H1 (cell line): ENCODE measurements at regions not wholly inside any gene's neighbourhood (a gene's known extent, or its start where the extent isn't known, plus 50 kb on each side); places are given as distances from the start of the nearest gene placed in this dataset.

ENCODE experiments used
- CTCF ChIA-PET: fragments of 300-600 bp; sonication (Branson Sonifier 250); formaldehyde crosslinking; loops from one replicate; lab custom pipeline; 2021; ENCODE audit not compliant: partially characterized antibody; lab: Charles Lee
- POLR2A ChIA-PET: fragments of 300-600 bp; sonication (Branson Sonifier 250); formaldehyde crosslinking; loops from one replicate; lab custom pipeline; 2021; ENCODE audit warnings: inconsistent platforms; ENCODE audit not compliant: partially characterized antibody; lab: Charles Lee
- DNase-seq, 2 experiments: peaks; one replicate each; pipeline versions ENCODE4 v3.0.0 to v3.0.0-alpha.2; 2010 to 2022; ENCODE audit warnings: low spot score in 2 of 2, low read depth in 1 of 2, mixed read lengths in 1 of 2
- FAIRE-seq: peaks from 2 replicates; lab custom pipeline; 2011; peaks lifted over from hg19 to GRCh38; lab: Jason Lieb, UNC
- H2AFZ ChIP-seq: 2 replicates; pipeline ENCODE4 v1.8.1; 2012; ENCODE audit warnings: low read length, inconsistent platforms
- H2AK5ac ChIP-seq: 2 replicates; pipeline ENCODE4 v1.6.1; 2013; ENCODE audit warnings: low read depth, low read length
- H2BK120ac ChIP-seq: replicated peaks from 2 replicates; pipeline ENCODE3; 2013; ENCODE audit warnings: low read depth, low read length, inconsistent platforms
- H2BK12ac ChIP-seq: 2 replicates; pipeline ENCODE4 v1.6.1; 2013; ENCODE audit warnings: low read depth, low read length
- H2BK15ac ChIP-seq: 2 replicates; pipeline ENCODE4 v1.6.1; 2013; ENCODE audit warnings: low read length
- H2BK20ac ChIP-seq: 2 replicates; pipeline ENCODE4 v1.6.1; 2013; ENCODE audit warnings: low read length
- H2BK5ac ChIP-seq: 2 replicates; pipeline ENCODE4 v1.6.1; 2013; ENCODE audit warnings: low read depth, low read length
- H3K14ac ChIP-seq: 2 replicates; pipeline ENCODE4 v1.6.1; 2013; ENCODE audit warnings: inconsistent platforms; ENCODE audit not compliant: insufficient read length
- H3K18ac ChIP-seq: 2 replicates; pipeline ENCODE4 v1.6.1; 2013; ENCODE audit warnings: low read length; ENCODE audit errors: extremely low read depth
- H3K23ac ChIP-seq: 2 replicates; pipeline ENCODE4 v1.6.1; 2013; ENCODE audit warnings: inconsistent platforms; ENCODE audit not compliant: insufficient read length
- H3K23me2 ChIP-seq: 2 replicates; pipeline ENCODE4 v1.6.1; 2013; ENCODE audit warnings: low read depth, low read length
- H3K27ac ChIP-seq: 2 replicates; pipeline ENCODE4 v1.6.1; 2011; ENCODE audit warnings: low read depth, low read length, inconsistent platforms
- H3K27me3 ChIP-seq, 4 experiments: replicated peaks in 1 of 4; 1 replicate in 1 of 4; 2 replicates in 3 of 4; pipeline versions ENCODE4 v1.6.1 to v1.8.1; 2011 to 2013; ENCODE audit warnings: low read length in 3 of 4, mild to moderate bottlenecking in 3 of 4, inconsistent platforms in 2 of 4, mixed read lengths in 2 of 4, moderate library complexity in 1 of 4; ENCODE audit not compliant: control insufficient read depth in 3 of 4, insufficient read depth in 3 of 4; ENCODE audit errors: extremely low read depth in 1 of 4
- H3K36me3 ChIP-seq, 4 experiments: 2 replicates each; pipeline versions ENCODE4 v1.6.1 to v1.8.1; 2011 to 2013; ENCODE audit warnings: mild to moderate bottlenecking in 4 of 4, low read length in 3 of 4, moderate library complexity in 2 of 4, control low read depth in 1 of 4, inconsistent platforms in 1 of 4; ENCODE audit not compliant: insufficient read depth in 4 of 4, control insufficient read depth in 2 of 4
- H3K4ac ChIP-seq: replicated peaks from 2 replicates; pipeline ENCODE3; 2013; ENCODE audit warnings: low read length, low read depth, mixed read lengths, inconsistent platforms; ENCODE audit not compliant: insufficient read length
- H3K4me1 ChIP-seq, 4 experiments: replicated peaks in 1 of 4; 1 replicate in 1 of 4; 2 replicates in 3 of 4; pipeline versions ENCODE4 v1.6.1 to v1.8.1; 2011 to 2013; ENCODE audit warnings: low read length in 3 of 4, inconsistent platforms in 2 of 4, mixed read lengths in 1 of 4; ENCODE audit not compliant: insufficient read depth in 4 of 4, control insufficient read depth in 3 of 4
- H3K4me2 ChIP-seq, 2 experiments: 2 replicates each; pipeline versions ENCODE4 v1.6.1 to v1.8.1; 2011 to 2013; ENCODE audit warnings: low read depth in 2 of 2, low read length in 2 of 2, control low read depth in 1 of 2, inconsistent platforms in 1 of 2, mild to moderate bottlenecking in 1 of 2; ENCODE audit not compliant: insufficient read depth in 1 of 2
- H3K4me3 ChIP-seq, 4 experiments: fragments of 200-600, 300-600 bp in 1 of 4; sonication (generic), shearing (Covaris generic), sonication (Bioruptor Twin) in 1 of 4; 2 replicates each; pipeline versions ENCODE4 v1.5.1 to v1.8.1; 2011 to 2016; ENCODE audit warnings: low read length in 4 of 4, low read depth in 3 of 4, control low read depth in 2 of 4, inconsistent platforms in 2 of 4, mild to moderate bottlenecking in 2 of 4, mixed read lengths in 1 of 4, moderate library complexity in 1 of 4; ENCODE audit not compliant: insufficient read depth in 2 of 4; ENCODE audit errors: extremely low read depth in 1 of 4
- H3K56ac ChIP-seq: replicated peaks from 2 replicates; pipeline ENCODE3; 2013; ENCODE audit warnings: low read depth, mild to moderate bottlenecking, mixed read lengths, low read length, inconsistent platforms; ENCODE audit not compliant: insufficient read length
- H3K79me1 ChIP-seq: 2 replicates; pipeline ENCODE4 v1.6.1; 2013; ENCODE audit warnings: low read depth, low read length, control low read depth
- H3K79me2 ChIP-seq, 2 experiments: 2 replicates each; pipeline versions ENCODE4 v1.6.1 to v1.8.1; 2012 to 2013; ENCODE audit warnings: low read length in 2 of 2, mild to moderate bottlenecking in 2 of 2, inconsistent platforms in 1 of 2; ENCODE audit not compliant: insufficient read depth in 2 of 2, control insufficient read depth in 1 of 2
- H3K9ac ChIP-seq, 4 experiments: replicated peaks in 1 of 4; 1 replicate in 1 of 4; 2 replicates in 3 of 4; pipeline versions ENCODE4 v1.6.1 to v1.8.1; 2011 to 2013; ENCODE audit warnings: low read depth in 3 of 4, low read length in 3 of 4, control low read depth in 2 of 4, mild to moderate bottlenecking in 2 of 4, moderate library complexity in 2 of 4, inconsistent platforms in 1 of 4; ENCODE audit errors: extremely low read depth in 1 of 4
- H3K9me3 ChIP-seq, 2 experiments: 2 replicates each; pipeline versions ENCODE4 v1.6.1 to v1.8.1; 2012 to 2013; ENCODE audit warnings: mild to moderate bottlenecking in 2 of 2, moderate library complexity in 2 of 2, control low read depth in 1 of 2, inconsistent platforms in 1 of 2, low read depth in 1 of 2, low read length in 1 of 2, mixed read lengths in 1 of 2; ENCODE audit not compliant: insufficient read depth in 2 of 2
- H4K20me1 ChIP-seq, 2 experiments: replicated peaks in 1 of 2; 2 replicates each; pipeline versions ENCODE3 to v1.8.1; 2011 to 2013; ENCODE audit warnings: inconsistent platforms in 2 of 2, low read length in 2 of 2, mild to moderate bottlenecking in 1 of 2; ENCODE audit not compliant: insufficient read depth in 2 of 2, control insufficient read depth in 1 of 2
- H4K5ac ChIP-seq: 2 replicates; pipeline ENCODE4 v1.6.1; 2013; ENCODE audit warnings: low read length, low read depth, mixed read lengths, inconsistent platforms; ENCODE audit not compliant: insufficient read length
- H4K8ac ChIP-seq: 2 replicates; pipeline ENCODE4 v1.8.0; 2013; ENCODE audit warnings: mild to moderate bottlenecking, moderate library complexity, low read length, inconsistent platforms; ENCODE audit not compliant: insufficient read depth; ENCODE audit errors: extremely low read depth
- H4K91ac ChIP-seq: replicated peaks from 2 replicates; pipeline ENCODE3; 2013; ENCODE audit warnings: low read length, mixed read lengths, inconsistent platforms; ENCODE audit not compliant: insufficient read length
- KDM4A ChIP-seq: IDR thresholded peaks from one replicate; pipeline ENCODE4 v1.7.1; 2012; ENCODE audit warnings: low read depth, mild to moderate bottlenecking, moderate library complexity, low read length, inconsistent platforms; ENCODE audit not compliant: severe bottlenecking
- NANOG ChIP-seq: IDR thresholded peaks from 2 replicates; pipeline ENCODE4 v1.6.1; 2011; ENCODE audit warnings: low read length, low read depth, mild to moderate bottlenecking, inconsistent platforms; ENCODE audit not compliant: insufficient read depth, poor library complexity, severe bottlenecking
- RNF2 ChIP-seq: fragments of 200-900, 300-1000 bp; sonication (generic); IDR thresholded peaks from 2 replicates; pipeline ENCODE4 v1.7.1; 2016; ENCODE audit warnings: borderline replicate concordance, low read depth, mild to moderate bottlenecking, antibody characterized with exemption, low read length; ENCODE audit not compliant: poor library complexity, severe bottlenecking; ENCODE audit errors: missing control alignments
- SIN3A ChIP-seq, 2 experiments: IDR thresholded peaks in 1 of 2; conservative IDR thresholded peaks in 1 of 2; 2 replicates each; pipeline ENCODE4 v1.6.1; 2011 to 2012; ENCODE audit warnings: low read length in 2 of 2, improper control_type of control experiment in 1 of 2, low read depth in 1 of 2, mild to moderate bottlenecking in 1 of 2
- SP4 ChIP-seq: IDR thresholded peaks from 2 replicates; pipeline ENCODE4 v1.6.1; 2012; ENCODE audit warnings: low read length, inconsistent platforms
- TAF1 ChIP-seq: IDR thresholded peaks from 2 replicates; pipeline ENCODE4 v1.6.1; 2011; ENCODE audit warnings: mild to moderate bottlenecking, low read depth, low read length
- WGBS, 2 experiments: shearing (Covaris generic) in 1 of 2; methylation state at CpG; one replicate each; pipeline versions ENCODE4 v1.1.6 to v1.1.7; 2013 to 2015; ENCODE audit warnings: low lambda C conversion rate in 2 of 2, mixed read lengths in 2 of 2, inconsistent platforms in 1 of 2, low coverage in 1 of 2, missing lambda C conversion rate in 1 of 2; ENCODE audit not compliant: insufficient replicate concordance in 2 of 2, insufficient coverage in 1 of 2, insufficient read length in 1 of 2; ENCODE audit errors: extremely low coverage in 1 of 2, missing lambda C conversion rate in 1 of 2; 5-methylcytosine and 5-hydroxymethylcytosine counted together

- no peak for TF ChIP-seq TAF1
- no peak for TF ChIP-seq RNF2
- TF ChIP-seq SIN3A (conservative IDR thresholded peaks at IDR 0.05 in 1 of 2, IDR thresholded peaks at IDR 0.05 in 1 of 2; ENCODE audit: low read depth in 1 of 2, low read length in 2 of 2), result no peak
- TF ChIP-seq NANOG, result no peak
- TF ChIP-seq KDM4A, result no peak
- no peak for TF ChIP-seq SP4
- Histone ChIP-seq H2BK20ac (no peak overlapping the region), H3K4me2 (no peak overlapping the region), H4K91ac (no peak overlapping the region), H3K4me3 (no peak overlapping the region), H3K56ac (no peak overlapping the region), H3K18ac (no peak overlapping the region), H2AK5ac (no peak overlapping the region), H3K4ac (no peak overlapping the region), H2BK120ac (no peak overlapping the region), H3K14ac (no peak overlapping the region), H2AFZ (no peak overlapping the region), H3K23ac (no peak overlapping the region), H3K79me2 (no peaks in the 10 kb centered on the region), H3K9ac (no peak overlapping the region), H4K20me1 (no peaks in the 10 kb centered on the region), H3K27me3 (no peaks in the 10 kb centered on the region), H3K27ac (no peak overlapping the region), H3K4me1 (no peaks in the 10 kb centered on the region), H3K79me1 (no peaks in the 10 kb centered on the region), H2BK5ac (no peak overlapping the region), H2BK15ac (no peak overlapping the region), H2BK12ac (no peak overlapping the region), H3K9me3 (no peaks in the 10 kb centered on the region), H3K23me2 (no peaks in the 10 kb centered on the region), H4K5ac (no peak overlapping the region), H3K36me3 (no peaks in the 10 kb centered on the region), H4K8ac (no peak overlapping the region)
- no peak for FAIRE-seq
- WGBS, 2 experiments, result 90% methylated on average over 5 of the region's 5 CpGs; no CpG with 5 or more reads in 1 of the 2 experiments
- POLR2A ChIA-PET, result no interaction called here
- no peak for DNase-seq
- CTCF ChIA-PET, result no interaction called here
Measured at GRCh38 chr20:48521121-48521520, 306.7 kb downstream of the PREX1 start.
